AG10803 (cell line): ENCODE measurements at regions not wholly inside any gene's neighbourhood (a gene's known extent, or its start where the extent isn't known, plus 50 kb on each side); places are given as distances from the start of the nearest gene placed in this dataset.

ENCODE experiments used
- DNase-seq: peaks from one replicate; pipeline ENCODE4 v3.0.0; 2010; ENCODE audit warnings: low read depth
- H3K4me3 ChIP-seq: 2 replicates; pipeline ENCODE4 v1.5.1; 2011; ENCODE audit warnings: mild to moderate bottlenecking, low read length, control low read depth
- CTCF ChIP-seq: conservative IDR thresholded peaks from 2 replicates; pipeline ENCODE4 v1.5.1; 2011; ENCODE audit warnings: mild to moderate bottlenecking, low read length, control low read depth, inconsistent platforms

GRCh38 chr13:31035185-31035965, 102.9 kb downstream of the TEX26 start:
- TF ChIP-seq CTCF = no peak
- DNase-seq = peak; percentile 50
- no peak overlapping the region for H3K4me3 ChIP-seq

GRCh38 chr13:31032528-31033113, 100.2 kb downstream of the TEX26 start:
- H3K4me3 ChIP-seq = no peak overlapping the region
- TF ChIP-seq CTCF = no peak
- DNase-seq = no peak

- no peak for TF ChIP-seq CTCF
- DNase-seq = no peak
- no peak overlapping the region for H3K4me3 ChIP-seq
Measured at GRCh38 chr13:31031482-31031881, 99.0 kb downstream of the TEX26 start.

- no peak for TF ChIP-seq CTCF
- H3K4me3 ChIP-seq = no peak overlapping the region
- DNase-seq = no peak
Measured at GRCh38 chr13:31029102-31029501, 96.6 kb downstream of the TEX26 start.

- H3K4me3 ChIP-seq = no peak overlapping the region
- no peak for TF ChIP-seq CTCF
- no peak for DNase-seq
Measured at GRCh38 chr13:31027136-31027535, 94.7 kb downstream of the TEX26 start.
